ENCODE measurements at regions not wholly inside any gene's neighbourhood (a gene's known extent, or its start where the extent isn't known, plus 50 kb on each side); places are given as distances from the start of the nearest gene placed in this dataset.
"Not testable (repeated sequence)": the region's sequence is repeated elsewhere in the genome, so short reads cannot be mapped to it uniquely, and the experiment has no call there.

GRCh38 chr12:41653386-41654326 is 465.5 kb downstream of the PDZRN4 start:
- no peak for DNase-seq

- no peak for DNase-seq
Observed at GRCh38 chr12:41652981-41653380, 464.9 kb downstream of the PDZRN4 start.

- no peak for DNase-seq
Observed at GRCh38 chr12:41645624-41646023, 457.5 kb downstream of the PDZRN4 start.

- not testable (repeated sequence) for DNase-seq
Observed at GRCh38 chr12:41642808-41643207, 454.7 kb downstream of the PDZRN4 start.

GRCh38 chr12:41636653-41637052 is 448.5 kb downstream of the PDZRN4 start:
- DNase-seq = no peak

GRCh38 chr12:41635626-41636364 is 447.7 kb downstream of the PDZRN4 start:
- no peak for DNase-seq

- no peak for DNase-seq
Observed at GRCh38 chr12:41634091-41634490, 446.0 kb downstream of the PDZRN4 start.

GRCh38 chr12:41629611-41630010 is 441.5 kb downstream of the PDZRN4 start:
- DNase-seq = no peak

GRCh38 chr12:41627476-41627875 is 439.4 kb downstream of the PDZRN4 start:
- DNase-seq = no peak

- no peak for DNase-seq
Observed at GRCh38 chr12:41624571-41624970, 436.5 kb downstream of the PDZRN4 start.
